CMK (cell line): ENCODE measurements at regions not wholly inside any gene's neighbourhood (a gene's known extent, or its start where the extent isn't known, plus 50 kb on each side); places are given as distances from the start of the nearest gene placed in this dataset.

ENCODE experiments used
- DNase-seq: peaks from one replicate; pipeline ENCODE4 v3.0.0-alpha.2; 2010; ENCODE audit warnings: low read depth

DNA sequence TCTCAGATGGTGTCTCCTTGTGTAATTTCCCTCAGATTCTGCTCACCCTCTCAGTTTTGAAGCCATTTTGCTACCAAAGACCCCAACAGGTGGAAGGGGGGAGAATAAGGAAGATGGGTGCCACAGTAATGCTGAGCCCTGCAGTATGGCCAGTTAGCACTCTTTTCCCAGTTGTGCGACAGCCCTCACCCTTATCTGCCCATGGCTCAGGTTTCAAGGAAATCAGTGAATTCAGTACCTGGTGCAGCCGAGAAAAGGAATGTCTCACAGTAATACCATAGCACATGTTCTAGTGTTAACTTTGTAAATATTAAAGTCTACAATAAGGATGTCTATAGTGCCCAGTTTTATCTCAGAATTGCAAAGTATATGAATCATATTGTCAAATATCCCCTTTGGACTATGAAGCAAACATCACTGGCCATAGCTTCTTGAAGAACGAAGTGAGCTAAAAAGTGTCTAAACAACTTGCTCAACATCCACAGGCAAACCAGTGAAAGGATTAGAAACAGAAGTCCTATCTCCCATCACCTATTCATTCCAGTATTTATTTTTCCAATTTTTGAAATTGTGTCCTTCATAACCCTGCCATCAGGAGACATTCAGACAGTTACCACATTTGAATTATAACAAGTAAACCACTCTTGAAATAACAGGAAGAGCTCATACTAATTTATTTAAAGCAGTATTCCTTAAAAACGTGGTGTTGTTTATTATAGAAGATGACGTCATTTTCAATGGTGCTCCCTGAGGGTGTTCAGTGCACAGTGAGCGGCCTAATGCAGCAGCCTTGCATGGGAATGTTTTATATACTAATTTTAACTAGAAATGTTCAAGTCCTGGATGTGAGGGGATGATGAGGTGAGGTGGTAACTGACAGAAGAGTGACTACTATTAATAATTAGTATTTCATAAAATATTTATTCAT lies 366.2 kb downstream of the TFAP2A start:
- DNase-seq, result no peak

DNA sequence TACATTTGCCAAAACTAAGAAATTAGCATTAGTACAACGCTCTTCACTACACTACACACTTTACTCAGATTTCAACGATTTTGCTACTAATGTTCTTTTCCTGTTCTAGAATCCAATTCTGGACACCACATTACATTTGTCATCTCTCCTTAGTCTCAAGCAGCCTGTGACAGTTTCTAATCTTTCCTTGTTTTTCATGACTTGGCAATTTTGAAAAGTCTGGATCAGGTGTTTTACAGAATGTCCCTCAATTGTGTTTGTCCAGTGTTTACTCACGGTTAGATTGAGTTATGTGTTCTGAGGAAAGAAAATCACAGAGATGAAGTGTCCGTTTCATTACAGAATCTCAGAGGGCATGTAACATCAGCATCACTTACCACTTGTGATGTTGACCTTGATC lies 372.6 kb downstream of the TFAP2A start:
- DNase-seq, result no peak

DNA sequence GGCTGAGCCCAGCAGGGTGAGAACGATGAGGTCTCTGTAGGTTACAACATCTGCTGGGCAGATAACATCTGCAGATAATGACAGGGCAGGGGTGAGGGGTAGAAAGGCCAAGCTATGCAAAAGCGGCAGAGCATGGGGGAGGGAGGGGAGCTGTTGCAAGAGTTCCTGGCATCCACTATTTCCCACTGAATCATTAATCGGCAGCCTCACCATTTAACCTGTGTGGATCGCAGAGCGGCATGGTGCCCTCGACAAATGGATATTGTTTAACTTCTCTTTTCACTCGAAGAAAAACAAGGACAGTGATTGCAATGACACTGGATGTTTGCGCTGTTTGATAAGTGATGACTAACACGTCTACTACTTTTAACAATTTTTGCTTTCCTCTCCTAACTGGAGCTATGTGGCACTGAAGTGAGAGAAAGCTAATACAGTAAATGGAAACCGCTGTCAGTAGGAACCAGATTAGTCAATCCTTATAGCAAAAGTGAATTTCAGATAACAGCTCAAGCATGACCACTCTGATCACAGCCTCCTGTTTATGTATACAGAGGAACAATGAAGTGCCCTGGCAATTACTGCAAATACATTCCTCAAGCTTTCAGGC lies 381.5 kb downstream of the TFAP2A start:
- DNase-seq, result no peak

DNA sequence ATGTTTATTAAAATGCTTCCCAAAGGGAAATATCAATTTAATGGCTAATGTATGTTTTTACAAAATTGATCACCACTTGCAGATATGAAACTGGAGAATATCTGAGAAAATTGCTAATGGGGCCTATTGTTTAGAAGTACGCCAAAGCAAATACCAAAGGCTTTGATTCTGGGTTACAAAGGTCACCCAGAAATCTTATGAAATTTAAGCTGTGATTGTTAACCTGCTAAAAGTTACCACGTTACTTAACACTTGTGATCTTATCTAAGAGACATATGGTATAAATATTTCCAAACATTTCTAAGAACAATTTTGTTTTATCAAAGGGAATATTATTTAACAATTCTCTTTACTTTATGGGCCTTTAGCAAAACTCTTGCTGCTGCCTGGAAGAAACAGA lies 383.3 kb downstream of the TFAP2A start:
- DNase-seq, result no peak

DNA sequence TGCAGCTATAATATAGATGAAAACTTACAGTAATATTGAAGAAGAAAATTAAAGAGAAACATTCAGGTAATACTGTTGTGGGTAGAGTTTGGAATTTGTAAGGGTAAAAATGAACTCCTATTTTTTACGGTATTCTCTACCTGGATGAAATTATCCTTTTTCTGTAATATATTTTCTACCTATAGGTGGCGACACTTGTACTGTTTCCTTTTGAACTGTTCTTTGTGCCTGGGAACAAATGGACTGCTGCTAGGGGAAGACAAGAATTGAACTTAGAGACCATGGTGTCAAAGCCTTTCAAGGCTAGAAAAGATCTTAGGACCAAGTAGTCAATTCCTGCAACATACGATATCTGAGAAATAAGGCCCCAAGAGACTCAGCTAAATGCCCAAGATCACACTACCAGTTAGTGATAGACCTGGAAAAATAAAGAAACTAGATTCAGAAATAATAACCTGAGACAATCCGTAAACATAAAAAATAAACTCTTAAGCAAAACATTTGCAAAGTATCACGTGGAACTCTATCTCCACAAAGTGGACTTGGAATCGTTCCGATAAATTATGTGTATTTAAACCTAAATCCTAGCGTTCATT lies 383.8 kb downstream of the TFAP2A start:
- DNase-seq, result no peak

DNA sequence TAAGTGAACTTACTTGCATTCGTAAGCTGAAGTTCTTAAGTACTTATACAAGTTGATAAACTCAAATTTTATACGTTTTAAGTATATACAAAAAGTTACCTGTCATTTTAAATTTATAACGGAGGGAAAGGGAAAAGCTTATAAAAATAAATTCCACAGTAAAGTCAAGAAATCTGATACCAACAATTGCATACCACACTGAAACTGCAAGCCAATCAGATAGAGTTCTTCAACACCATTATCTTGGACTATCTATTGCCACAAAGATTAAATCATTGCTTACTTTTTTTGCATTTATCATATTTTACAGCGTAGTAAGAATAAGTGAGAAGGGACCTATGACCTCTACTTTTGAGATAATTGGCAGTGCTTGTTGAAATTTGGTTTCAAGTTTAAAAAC lies 386.7 kb downstream of the TFAP2A start:
- no peak for DNase-seq

DNA sequence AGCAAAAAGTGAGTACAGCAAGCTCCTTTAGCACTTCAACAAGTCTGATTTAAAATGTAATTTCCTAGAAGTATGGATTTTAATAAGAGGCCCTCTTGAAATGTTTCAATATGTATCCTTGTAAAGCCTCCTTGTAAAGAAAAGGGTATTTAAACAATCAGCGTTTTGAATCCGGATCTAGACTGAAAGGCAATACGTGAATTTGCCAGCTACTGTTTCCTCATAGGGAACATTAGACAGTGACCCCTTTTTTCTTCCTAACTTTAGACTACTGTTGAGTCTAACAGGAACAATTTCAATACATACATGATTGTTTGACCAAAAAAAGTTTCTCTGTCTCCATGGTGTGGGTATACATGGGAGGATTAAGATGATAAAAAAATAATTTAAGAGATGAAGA lies 395.0 kb downstream of the TFAP2A start:
- DNase-seq, result no peak

DNA sequence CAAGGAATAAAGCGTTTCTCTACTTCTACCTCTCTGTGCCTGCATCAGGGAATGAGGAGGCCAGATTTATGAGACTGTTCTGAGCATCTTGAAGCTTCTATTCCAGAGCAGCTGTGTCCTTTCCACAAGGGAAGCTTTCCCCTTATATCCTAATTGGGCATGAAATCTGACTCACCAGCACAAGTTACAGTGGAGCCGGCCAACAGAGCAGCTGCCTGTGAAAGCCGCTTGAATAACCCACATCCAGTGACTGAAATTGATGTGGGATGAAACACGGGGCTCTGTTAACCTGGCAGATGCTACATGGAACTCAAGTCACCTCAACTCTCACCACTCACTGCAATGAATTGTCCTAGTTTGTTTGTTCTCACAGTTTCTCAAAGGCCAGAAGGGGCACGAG lies 400.3 kb downstream of the TFAP2A start:
- no peak for DNase-seq

DNA sequence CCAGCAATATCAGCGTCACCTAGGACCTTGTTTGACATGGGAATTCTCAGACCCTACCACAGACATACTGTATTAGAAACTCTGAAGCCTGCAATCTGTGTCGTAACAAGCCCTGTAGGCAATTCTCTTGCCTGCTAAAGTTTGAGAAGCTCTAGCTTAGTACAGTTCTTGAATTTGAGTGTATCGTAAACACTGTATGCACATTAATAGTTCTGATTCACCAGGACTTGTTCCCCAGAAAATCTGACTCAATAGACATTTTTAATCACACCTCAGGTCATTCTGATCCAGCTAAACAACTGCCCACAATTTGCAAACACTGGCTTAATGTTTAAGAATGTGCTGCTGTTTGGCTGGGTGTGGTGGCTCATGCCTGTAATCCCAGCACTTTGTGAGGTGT lies 414.3 kb downstream of the TFAP2A start:
- no peak for DNase-seq

DNA sequence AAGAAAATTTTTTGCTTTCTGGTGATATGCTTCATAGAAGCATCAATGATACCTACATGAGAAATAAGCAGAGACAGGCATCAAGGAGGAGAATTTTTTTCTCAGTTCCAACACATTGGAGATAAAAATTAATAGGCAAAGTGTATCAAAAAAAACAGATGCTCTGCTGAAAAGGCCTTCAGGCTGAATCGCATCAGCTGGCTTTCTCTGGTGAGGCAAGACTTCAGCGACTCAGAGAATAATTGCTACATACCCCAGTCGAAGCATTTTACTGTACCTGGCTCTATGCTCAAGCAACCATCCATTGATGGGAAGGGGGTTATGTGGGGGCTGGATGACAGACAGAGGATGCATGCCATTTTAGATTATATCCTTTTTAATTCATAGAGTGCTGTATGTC lies 415.1 kb downstream of the TFAP2A start:
- DNase-seq, result no peak

DNA sequence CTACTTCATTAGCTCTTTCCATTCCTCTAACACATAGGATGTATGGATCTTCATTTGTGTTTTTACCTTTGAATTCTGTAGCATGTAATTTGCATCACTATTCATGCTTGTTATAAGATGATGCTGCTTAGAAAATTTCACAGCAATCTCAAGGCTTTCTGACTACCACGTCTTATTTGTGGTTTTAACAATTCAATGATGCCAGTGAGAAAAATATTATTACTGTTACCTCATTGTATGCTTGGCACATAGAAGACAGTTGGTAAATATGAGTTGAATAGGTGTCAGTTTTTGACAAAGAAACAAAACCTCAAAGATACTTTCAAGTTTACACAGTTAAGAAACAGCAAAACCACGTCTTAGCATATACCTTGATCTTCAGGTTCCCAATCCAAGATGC lies 428.6 kb downstream of the TFAP2A start:
- no peak for DNase-seq

DNA sequence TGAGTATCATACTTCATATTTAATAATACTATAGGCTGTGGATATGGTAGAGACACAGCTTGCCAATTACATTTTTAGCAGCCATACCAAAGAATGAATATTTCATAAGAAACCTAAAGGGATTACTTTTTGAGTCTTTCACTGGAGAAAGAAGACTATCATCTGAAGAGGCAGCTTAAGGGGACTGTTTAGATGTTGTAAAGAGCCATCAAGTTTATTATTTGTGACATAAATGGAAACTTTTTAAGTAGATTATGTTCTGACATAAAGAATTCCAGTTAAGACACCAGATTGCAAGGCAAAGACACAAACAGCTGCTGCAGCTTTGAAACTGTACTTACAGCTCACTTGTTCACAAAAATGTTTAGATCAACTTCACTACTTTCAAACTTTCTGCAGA lies 429.4 kb downstream of the TFAP2A start:
- DNase-seq, result no peak

DNA sequence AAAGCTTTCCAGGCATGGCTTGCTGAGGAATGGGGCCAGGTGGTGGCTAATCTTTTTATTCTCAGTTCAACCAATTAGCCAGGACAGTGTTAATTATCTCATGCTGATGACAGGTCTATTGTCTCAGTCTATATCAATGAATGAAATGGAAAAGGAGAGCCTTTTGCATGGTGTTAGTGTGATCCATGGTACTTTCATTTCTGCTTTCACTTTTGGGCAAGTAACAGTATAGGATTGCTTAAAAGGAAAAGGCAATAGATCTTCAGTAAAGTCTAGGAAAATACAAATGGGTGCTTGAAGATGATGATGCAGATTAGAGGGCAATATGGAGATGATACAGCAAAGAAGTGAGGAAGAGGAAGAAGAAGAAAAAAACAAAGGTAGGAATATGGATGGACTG lies 430.3 kb downstream of the TFAP2A start:
- DNase-seq, result no peak

DNA sequence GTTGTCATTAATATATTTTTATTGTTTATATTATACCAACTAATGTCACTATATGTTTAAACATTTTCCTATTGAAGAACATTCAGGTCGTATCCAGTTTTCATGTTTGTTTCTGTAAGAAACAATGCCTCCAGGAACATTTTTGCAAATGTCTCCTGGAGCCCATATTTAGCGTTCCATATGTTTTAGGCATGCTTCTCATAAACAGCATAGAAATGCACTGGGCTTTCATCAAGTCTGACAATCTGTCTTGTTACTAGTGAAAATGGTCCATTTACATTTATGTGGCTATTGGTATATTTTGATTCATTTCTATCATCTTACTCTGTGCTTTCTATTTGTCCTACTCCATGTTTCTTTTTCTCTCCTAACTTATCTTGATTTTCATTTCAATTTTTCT lies 431.7 kb downstream of the TFAP2A start:
- no peak for DNase-seq

DNA sequence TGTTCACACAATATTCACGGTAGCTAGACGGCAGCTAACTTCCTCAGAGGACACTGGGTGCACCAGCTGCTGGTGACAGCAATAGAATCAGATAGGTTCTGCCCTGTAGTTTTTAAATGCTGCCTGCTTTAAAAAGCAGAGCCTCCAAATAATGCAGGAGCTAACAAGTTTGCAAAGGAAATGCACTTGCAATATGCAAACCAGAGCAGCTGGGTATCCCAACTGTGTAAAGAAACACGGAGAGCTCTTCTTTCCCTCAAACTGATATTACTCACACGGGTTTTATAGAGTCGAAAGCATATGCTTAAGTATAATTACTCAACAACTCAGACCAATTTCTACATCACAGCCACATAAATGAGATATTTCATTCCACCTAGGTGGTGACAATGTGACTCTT lies 432.7 kb downstream of the TFAP2A start:
- DNase-seq, result no peak

DNA sequence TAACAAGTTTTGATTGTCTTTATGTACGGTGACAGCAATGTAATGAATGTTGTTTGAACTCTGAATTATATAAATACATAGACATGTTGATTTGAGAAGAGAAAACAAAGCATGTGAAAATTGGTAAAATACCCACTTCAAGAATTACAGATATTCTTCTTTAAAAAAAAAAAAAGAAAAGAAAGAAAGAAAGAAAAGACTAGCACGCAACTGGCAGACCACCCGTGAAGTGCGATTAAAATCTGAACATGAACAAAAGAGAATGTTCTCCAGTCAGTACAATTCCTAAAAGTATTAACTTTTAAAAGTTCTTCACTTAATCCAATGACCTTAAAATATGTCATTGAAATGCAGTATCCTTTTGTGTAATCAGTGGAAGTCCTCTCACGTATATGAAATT lies 434.9 kb downstream of the TFAP2A start:
- DNase-seq, result no peak

DNA sequence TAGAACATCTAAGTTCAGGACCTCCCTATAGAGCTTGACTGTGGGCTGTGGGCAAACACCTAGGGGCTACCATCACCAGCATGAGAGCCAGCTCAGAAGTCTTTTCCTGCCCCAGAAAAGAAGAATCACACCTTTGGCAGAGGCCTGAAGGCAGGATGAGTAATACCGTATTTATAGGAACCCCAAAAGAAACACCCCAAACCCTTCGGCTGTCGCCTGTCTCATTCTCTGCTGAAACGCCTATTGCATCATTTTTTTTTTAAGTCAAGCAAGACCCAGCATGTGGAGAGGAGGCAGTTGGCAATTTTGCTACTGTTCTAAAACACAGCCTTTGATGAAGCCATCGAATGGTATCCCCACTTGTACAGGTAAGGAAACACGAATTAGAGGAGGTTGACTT lies 436.4 kb downstream of the TFAP2A start:
- DNase-seq, result no peak

DNA sequence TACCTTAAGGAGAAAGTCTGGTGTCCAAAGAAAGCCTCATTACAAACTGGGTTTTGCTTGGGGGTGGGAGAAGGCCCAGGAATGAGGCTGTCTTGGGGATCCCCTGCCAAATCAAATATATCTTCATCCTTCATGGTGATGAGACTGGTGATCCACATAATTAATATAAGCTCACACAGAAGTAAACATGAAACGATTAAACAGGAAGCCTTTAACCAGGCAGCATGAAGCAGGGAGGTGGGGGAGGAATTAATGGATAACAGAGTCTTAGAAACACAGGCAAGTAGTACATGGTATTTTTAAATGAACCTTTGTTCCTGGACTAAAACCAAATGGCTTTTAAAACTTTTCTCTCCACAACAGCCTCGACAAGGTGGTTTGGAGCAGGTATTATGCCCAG lies 437.5 kb downstream of the TFAP2A start:
- no peak for DNase-seq

DNA sequence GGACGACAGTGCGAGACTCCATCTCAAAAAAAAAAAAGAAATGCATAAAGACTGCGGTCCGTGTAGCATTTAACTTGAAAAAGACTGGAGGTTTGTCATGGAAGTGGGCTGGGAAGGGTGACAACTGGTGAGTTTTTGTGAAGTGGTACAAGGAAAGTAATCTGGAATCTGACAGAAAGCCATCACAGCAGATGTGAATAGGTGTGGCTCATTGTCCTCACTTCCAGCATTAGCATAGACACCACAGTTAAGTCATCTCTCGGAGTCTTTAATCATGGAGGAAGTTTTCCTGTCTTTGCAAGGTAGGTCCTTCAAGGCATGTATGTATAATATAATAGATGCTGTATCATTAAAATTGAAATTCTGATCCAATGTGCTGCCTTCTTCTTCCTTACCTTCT lies 453.2 kb downstream of the TFAP2A start:
- DNase-seq, result no peak

DNA sequence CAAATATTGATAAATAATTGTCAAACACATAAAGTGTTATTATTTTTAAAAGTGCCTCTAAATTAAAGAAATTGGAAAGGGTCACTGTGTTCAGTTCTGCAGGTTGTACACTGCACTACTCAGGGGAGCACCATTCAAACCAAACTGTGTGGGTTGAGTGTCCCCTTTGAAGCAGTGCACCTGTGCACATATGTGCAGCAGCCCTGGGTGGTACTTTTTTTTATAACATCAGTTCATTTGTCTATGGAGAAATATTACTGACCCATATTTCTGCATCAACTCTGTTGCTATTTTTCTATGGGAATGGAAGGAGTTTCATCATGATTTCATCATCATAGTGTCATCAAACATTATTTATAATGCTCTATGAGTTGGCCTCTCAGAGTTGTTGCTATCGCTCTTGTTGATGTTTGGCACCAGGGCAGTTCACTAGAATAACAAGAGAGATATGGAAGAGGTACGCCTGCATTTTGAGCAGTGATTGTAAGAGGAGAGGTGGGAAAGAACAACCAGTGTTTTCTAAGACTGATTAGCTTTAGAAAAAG lies 457.6 kb downstream of the TFAP2A start:
- no peak for DNase-seq

DNA sequence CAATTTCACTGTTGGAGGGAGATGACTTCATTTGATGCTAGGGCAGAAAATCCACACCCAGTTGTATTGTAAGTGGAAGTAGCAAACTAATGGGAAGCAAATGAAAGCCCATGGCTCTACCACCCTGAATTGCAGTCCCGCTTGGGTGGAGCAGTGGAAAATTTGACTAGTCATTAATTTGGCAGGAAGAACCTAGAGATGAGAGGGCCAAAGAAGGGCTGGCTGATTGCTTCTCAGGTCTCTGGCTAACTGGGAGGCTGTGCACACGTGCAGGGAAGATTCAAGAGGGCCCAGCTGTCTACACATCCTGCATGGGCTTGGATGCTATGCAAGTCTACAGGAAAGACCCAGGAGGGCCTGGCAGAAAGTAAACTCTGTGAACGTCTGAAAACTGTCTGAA lies 466.2 kb downstream of the TFAP2A start:
- DNase-seq, result no peak

DNA sequence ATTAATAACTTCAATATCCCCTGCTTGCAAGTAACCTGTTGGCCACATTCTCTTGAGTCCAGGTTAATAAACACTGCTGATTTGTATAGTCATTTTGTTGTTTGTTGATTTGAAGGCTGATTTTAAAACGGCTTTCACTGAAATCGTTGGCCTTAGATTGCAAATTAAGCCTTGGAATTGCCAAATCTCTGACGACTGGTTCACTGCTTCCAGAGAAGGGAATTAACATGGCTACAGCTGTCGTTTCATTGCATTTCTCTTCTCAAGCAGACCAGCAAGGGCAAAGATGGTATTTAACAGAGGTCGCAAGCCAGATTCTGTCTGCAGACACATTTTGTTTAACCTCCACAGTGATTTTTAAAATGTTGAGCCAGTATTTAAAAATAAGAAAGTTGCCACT lies 470.9 kb downstream of the TFAP2A start:
- no peak for DNase-seq

DNA sequence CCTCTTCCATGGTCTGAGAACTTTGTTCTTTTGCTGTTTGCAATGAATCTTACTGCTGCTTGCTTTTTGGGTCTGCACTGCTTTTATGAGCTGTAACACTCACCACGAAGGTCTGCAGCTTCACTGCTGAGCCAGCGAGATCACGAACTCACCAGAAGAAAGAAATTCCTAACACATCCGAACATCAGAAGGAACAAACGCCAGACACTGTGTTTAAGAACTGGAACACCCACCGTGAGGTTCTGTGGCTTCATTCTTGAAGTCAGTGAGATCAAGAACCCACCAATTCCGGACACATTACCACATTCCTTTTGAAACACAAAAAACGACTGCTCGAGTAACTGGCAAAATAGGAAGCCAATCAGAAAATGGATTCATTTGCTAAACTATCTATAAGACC lies 471.8 kb downstream of the TFAP2A start:
- DNase-seq, result no peak
